Body of pancreas (tissue), 4 donors: ENCODE measurements at regions not wholly inside any gene's neighbourhood (a gene's known extent, or its start where the extent isn't known, plus 50 kb on each side); places are given as distances from the start of the nearest gene placed in this dataset.

ENCODE experiments used
- CTCF ChIP-seq, 7 experiments: fragments of 450-650 bp in 4 of 7; fragments of 200-600 bp in 3 of 7; sonication (generic) in 3 of 7; IDR thresholded peaks; one replicate each; pipeline ENCODE4 v1.5.1; 2016 to 2019; ENCODE audit warnings: antibody characterized with exemption in 7 of 7
- POLR2A ChIP-seq, 3 donors: fragments of 450-650 bp; IDR thresholded peaks; one replicate each; pipeline ENCODE4 v1.6.1; 2016; ENCODE audit warnings: antibody characterized with exemption in 3 of 3, mild to moderate bottlenecking in 2 of 3

GRCh38 chr6:104548297-104548696 lies 311.4 kb downstream of the HACE1 start:
- TF ChIP-seq CTCF (IDR thresholded peaks at IDR 0.05) (no peak), POLR2A (IDR thresholded peaks at IDR 0.05) (no peak)
